HEK293 (cell line): ENCODE measurements at regions not wholly inside any gene's neighbourhood (a gene's known extent, or its start where the extent isn't known, plus 50 kb on each side); places are given as distances from the start of the nearest gene placed in this dataset.

Experiments
- CTCF ChIA-PET: fragments of 350-600 bp; formaldehyde crosslinking; extraction: SDS; loops from one replicate; lab custom pipeline; 2021; ENCODE audit warnings: antibody characterized with exemption; lab: Yijun Ruan, JAX
- POLR2A ChIA-PET: fragments of 300-600 bp; formaldehyde crosslinking; extraction: SDS; loops from one replicate; lab custom pipeline; 2020; ENCODE audit warnings: antibody characterized with exemption, inconsistent platforms; lab: Yijun Ruan, JAX
- H3K27ac ChIP-seq: fragments of 200-500 bp; sonication (Bioruptor generic); 2 replicates; pipeline ENCODE4 v1.5.1; 2014; ENCODE audit warnings: low read depth, low read length, control low read depth, inconsistent platforms; ENCODE audit errors: extremely low read depth
- H3K36me3 ChIP-seq, 2 experiments: fragments of 200-500 bp in 1 of 2; sonication (Bioruptor generic) in 1 of 2; 1 replicate in 1 of 2; 2 replicates in 1 of 2; pipeline ENCODE4 v1.5.1; 2014 to 2017; ENCODE audit warnings: inconsistent platforms in 2 of 2, low read length in 2 of 2; ENCODE audit not compliant: control insufficient read depth in 2 of 2, insufficient read depth in 1 of 2
- H3K4me1 ChIP-seq: fragments of 200-500 bp; sonication (Bioruptor generic); 2 replicates; pipeline ENCODE4 v1.5.1; 2014; ENCODE audit warnings: mild to moderate bottlenecking, low read length, inconsistent platforms; ENCODE audit not compliant: control insufficient read depth, insufficient read depth
- H3K4me3 ChIP-seq: 2 replicates; pipeline ENCODE4 v1.5.1; 2011; ENCODE audit warnings: low read depth, mild to moderate bottlenecking, control low read depth, low read length, moderate library complexity
- H3K9me3 ChIP-seq: fragments of 200-500 bp; sonication (Bioruptor generic); 2 replicates; pipeline ENCODE4 v1.5.1; 2014; ENCODE audit warnings: low read depth, low read length, inconsistent platforms; ENCODE audit not compliant: control insufficient read depth, insufficient read depth
- HOXA7 ChIP-seq: sonication (generic); formaldehyde crosslinking; IDR thresholded peaks from 2 replicates; pipeline ENCODE4 v1.8.1; 2022; ENCODE audit warnings: missing genetic modification reagents, borderline replicate concordance
- MYNN ChIP-seq: fragments of 450-650 bp; formaldehyde crosslinking; IDR thresholded peaks from 2 replicates; pipeline ENCODE4 v1.5.1; 2016; ENCODE audit warnings: missing biosample characterization, missing genetic modification characterization, borderline replicate concordance
- OVOL3 ChIP-seq: fragments of 450-650 bp; formaldehyde crosslinking; IDR thresholded peaks from 2 replicates; pipeline ENCODE4 v1.5.1; 2016; ENCODE audit warnings: missing biosample characterization, missing genetic modification characterization
- YY1 ChIP-seq: fragments of 450-650 bp; formaldehyde crosslinking; IDR thresholded peaks from 2 replicates; pipeline ENCODE4 v1.5.1; 2018; ENCODE audit warnings: missing biosample characterization, missing genetic modification characterization
- ZNF16 ChIP-seq: fragments of 450-650 bp; formaldehyde crosslinking; IDR thresholded peaks from 2 replicates; pipeline ENCODE4 v1.5.1; 2016; ENCODE audit warnings: low read depth, missing biosample characterization, missing genetic modification characterization
- ZNF175 ChIP-seq: fragments of 450-650 bp; formaldehyde crosslinking; IDR thresholded peaks from 2 replicates; pipeline ENCODE4 v1.5.1; 2016; ENCODE audit warnings: missing biosample characterization, missing genetic modification characterization
- ZNF2 ChIP-seq: fragments of 450-650 bp; formaldehyde crosslinking; IDR thresholded peaks from 2 replicates; pipeline ENCODE4 v1.5.1; 2016; ENCODE audit warnings: missing biosample characterization, missing genetic modification characterization
- ZNF302 ChIP-seq: fragments of 450-650 bp; formaldehyde crosslinking; IDR thresholded peaks from 2 replicates; pipeline ENCODE4 v1.5.1; 2016; ENCODE audit warnings: missing biosample characterization, missing genetic modification characterization, low read depth
- ZNF335 ChIP-seq: fragments of 450-650 bp; formaldehyde crosslinking; conservative IDR thresholded peaks from 2 replicates; pipeline ENCODE4 v1.5.1; 2016; ENCODE audit warnings: missing biosample characterization, missing genetic modification characterization
- ZNF521 ChIP-seq: fragments of 450-650 bp; formaldehyde crosslinking; IDR thresholded peaks from 2 replicates; pipeline ENCODE4 v1.5.1; 2017; ENCODE audit warnings: missing biosample characterization, mild to moderate bottlenecking, missing genetic modification characterization
- ZNF707 ChIP-seq: fragments of 450-650 bp; formaldehyde crosslinking; IDR thresholded peaks from 2 replicates; pipeline ENCODE4 v1.5.1; 2016; ENCODE audit warnings: missing biosample characterization, missing genetic modification characterization
- ZNF843 ChIP-seq: fragments of 450-650 bp; formaldehyde crosslinking; IDR thresholded peaks from 2 replicates; pipeline ENCODE4 v1.5.1; 2016; ENCODE audit warnings: missing biosample characterization, missing genetic modification characterization
- ZSCAN23 ChIP-seq: fragments of 450-650 bp; formaldehyde crosslinking; IDR thresholded peaks from 2 replicates; pipeline ENCODE4 v1.5.1; 2016; ENCODE audit warnings: missing biosample characterization, missing genetic modification characterization
- TF ChIP-seq, protein P1 (sequence below): fragments of 450-650 bp; formaldehyde crosslinking; IDR thresholded peaks from 2 replicates; pipeline ENCODE4 v1.5.1; 2016; ENCODE audit warnings: missing biosample characterization, missing genetic modification characterization
- TF ChIP-seq, protein P2 (sequence below): fragments of 450-650 bp; formaldehyde crosslinking; IDR thresholded peaks from 2 replicates; pipeline ENCODE4 v1.5.0; 2017; ENCODE audit warnings: missing biosample characterization, missing genetic modification characterization, borderline replicate concordance
- TF ChIP-seq, protein P3 (sequence below): fragments of 450-650 bp; formaldehyde crosslinking; IDR thresholded peaks from 2 replicates; pipeline ENCODE4 v1.5.1; 2016; ENCODE audit warnings: missing biosample characterization, missing genetic modification characterization
- TF ChIP-seq, protein P4 (sequence below): fragments of 450-650 bp; formaldehyde crosslinking; optimal IDR thresholded peaks from 2 replicates; pipeline ENCODE3; 2016; ENCODE audit warnings: missing biosample characterization, mild to moderate bottlenecking, missing genetic modification characterization
- TF ChIP-seq, protein P5 (sequence below): fragments of 450-650 bp; formaldehyde crosslinking; IDR thresholded peaks from 2 replicates; pipeline ENCODE4 v1.5.1; 2017; ENCODE audit warnings: missing biosample characterization, missing genetic modification characterization

DNA sequence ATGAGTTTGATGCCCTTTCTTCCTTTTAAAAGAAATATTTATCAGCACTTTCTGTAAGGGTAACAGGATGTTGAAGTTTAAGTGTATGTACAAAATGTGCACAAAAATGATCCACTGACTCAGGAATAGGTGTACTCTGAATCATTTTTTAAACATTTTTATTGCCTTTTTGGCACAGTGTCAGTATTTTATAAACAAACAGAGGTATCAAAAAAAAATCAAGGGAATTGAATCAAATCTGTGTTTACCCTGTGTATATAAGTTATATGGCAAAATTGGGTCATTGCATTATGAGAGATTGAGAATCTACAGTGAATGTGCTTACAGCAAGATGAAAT is 513.9 kb upstream of the NETO1 start:
- TF ChIP-seq ZSCAN23 (tag by site-specific recombination) (no peak), ZNF302 (tag by site-specific recombination) (no peak), ZNF521 (tag by site-specific recombination) (no peak), OVOL3 (tag by site-specific recombination) (no peak), ZNF707 (tag by site-specific recombination) (no peak), ZNF2 (tag by site-specific recombination) (no peak), HOXA7 (no peak), YY1 (no peak), ZNF335 (tag by site-specific recombination) (no peak), ZNF843 (no peak), ZNF175 (tag by site-specific recombination) (no peak), MYNN (tag by site-specific recombination) (no peak)
- TF ChIP-seq, protein P1, sequence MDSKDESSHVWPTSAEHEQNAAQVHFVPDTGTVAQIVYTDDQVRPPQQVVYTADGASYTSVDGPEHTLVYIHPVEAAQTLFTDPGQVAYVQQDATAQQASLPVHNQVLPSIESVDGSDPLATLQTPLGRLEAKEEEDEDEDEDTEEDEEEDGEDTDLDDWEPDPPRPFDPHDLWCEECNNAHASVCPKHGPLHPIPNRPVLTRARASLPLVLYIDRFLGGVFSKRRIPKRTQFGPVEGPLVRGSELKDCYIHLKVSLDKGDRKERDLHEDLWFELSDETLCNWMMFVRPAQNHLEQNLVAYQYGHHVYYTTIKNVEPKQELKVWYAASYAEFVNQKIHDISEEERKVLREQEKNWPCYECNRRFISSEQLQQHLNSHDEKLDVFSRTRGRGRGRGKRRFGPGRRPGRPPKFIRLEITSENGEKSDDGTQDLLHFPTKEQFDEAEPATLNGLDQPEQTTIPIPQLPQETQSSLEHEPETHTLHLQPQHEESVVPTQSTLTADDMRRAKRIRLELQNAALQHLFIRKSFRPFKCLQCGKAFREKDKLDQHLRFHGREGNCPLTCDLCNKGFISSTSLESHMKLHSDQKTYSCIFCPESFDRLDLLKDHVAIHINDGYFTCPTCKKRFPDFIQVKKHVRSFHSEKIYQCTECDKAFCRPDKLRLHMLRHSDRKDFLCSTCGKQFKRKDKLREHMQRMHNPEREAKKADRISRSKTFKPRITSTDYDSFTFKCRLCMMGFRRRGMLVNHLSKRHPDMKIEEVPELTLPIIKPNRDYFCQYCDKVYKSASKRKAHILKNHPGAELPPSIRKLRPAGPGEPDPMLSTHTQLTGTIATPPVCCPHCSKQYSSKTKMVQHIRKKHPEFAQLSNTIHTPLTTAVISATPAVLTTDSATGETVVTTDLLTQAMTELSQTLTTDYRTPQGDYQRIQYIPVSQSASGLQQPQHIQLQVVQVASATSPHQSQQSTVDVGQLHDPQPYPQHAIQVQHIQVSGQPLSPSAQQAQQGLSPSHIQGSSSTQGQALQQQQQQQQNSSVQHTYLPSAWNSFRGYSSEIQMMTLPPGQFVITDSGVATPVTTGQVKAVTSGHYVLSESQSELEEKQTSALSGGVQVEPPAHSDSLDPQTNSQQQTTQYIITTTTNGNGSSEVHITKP: no peak
- TF ChIP-seq, protein P2, sequence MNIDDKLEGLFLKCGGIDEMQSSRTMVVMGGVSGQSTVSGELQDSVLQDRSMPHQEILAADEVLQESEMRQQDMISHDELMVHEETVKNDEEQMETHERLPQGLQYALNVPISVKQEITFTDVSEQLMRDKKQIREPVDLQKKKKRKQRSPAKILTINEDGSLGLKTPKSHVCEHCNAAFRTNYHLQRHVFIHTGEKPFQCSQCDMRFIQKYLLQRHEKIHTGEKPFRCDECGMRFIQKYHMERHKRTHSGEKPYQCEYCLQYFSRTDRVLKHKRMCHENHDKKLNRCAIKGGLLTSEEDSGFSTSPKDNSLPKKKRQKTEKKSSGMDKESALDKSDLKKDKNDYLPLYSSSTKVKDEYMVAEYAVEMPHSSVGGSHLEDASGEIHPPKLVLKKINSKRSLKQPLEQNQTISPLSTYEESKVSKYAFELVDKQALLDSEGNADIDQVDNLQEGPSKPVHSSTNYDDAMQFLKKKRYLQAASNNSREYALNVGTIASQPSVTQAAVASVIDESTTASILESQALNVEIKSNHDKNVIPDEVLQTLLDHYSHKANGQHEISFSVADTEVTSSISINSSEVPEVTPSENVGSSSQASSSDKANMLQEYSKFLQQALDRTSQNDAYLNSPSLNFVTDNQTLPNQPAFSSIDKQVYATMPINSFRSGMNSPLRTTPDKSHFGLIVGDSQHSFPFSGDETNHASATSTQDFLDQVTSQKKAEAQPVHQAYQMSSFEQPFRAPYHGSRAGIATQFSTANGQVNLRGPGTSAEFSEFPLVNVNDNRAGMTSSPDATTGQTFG: no peak
- TF ChIP-seq, all 188 proteins: peak for 0
- CTCF ChIA-PET: no interaction called here
- H3K27ac ChIP-seq: no peak overlapping the region
- POLR2A ChIA-PET: interaction anchor here (0.7 kb wide), 1 partner anchor 13 kb away, joined by 3 read pairs; no protein-coding TSS in a partner anchor
- no peaks in the 10 kb centered on the region for H3K9me3 ChIP-seq
- no peaks in the 10 kb centered on the region for H3K36me3 ChIP-seq
- no peak overlapping the region for H3K4me3 ChIP-seq
- no peaks in the 10 kb centered on the region for H3K4me1 ChIP-seq

DNA sequence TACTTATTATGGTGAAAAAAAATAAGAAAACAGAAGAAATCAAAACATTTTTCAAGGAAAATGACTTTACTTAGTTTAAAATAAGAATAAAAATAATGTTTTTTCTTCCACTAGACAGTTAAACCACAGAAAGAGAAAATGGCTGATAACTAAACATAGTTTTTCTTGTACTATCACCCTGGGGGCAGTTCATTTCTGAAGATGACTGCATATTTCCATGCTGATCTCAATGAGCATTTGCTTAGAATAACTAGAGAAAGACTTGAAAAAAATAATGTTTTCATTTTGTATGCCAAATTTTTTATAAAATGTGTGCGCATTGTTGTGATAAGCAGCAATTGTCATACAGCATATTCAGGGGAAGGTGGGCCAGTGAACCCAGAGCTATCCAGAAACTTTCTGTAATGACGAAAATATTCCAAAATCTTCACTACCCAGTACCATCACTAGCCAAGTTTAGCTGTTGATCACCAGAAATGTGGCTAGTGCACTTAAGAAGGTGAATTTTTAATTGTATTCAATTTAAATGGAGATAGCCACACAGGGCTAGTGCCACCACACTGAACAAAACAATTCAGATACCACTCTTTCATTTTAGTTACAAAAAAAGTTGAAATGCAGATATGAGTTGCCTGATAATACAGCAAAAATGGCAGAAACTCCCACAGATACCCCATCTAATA is 513.4 kb upstream of the NETO1 start:
- POLR2A ChIA-PET: interaction anchor here (0.7 kb wide), 1 partner anchor 12 kb away, joined by 3 read pairs; no protein-coding TSS in a partner anchor
- Histone ChIP-seq H3K4me1 (no peaks in the 10 kb centered on the region), H3K9me3 (no peaks in the 10 kb centered on the region), H3K4me3 (no peak overlapping the region), H3K27ac (no peak overlapping the region), H3K36me3 (no peaks in the 10 kb centered on the region)
- CTCF ChIA-PET: no interaction called here
- TF ChIP-seq, protein P3, sequence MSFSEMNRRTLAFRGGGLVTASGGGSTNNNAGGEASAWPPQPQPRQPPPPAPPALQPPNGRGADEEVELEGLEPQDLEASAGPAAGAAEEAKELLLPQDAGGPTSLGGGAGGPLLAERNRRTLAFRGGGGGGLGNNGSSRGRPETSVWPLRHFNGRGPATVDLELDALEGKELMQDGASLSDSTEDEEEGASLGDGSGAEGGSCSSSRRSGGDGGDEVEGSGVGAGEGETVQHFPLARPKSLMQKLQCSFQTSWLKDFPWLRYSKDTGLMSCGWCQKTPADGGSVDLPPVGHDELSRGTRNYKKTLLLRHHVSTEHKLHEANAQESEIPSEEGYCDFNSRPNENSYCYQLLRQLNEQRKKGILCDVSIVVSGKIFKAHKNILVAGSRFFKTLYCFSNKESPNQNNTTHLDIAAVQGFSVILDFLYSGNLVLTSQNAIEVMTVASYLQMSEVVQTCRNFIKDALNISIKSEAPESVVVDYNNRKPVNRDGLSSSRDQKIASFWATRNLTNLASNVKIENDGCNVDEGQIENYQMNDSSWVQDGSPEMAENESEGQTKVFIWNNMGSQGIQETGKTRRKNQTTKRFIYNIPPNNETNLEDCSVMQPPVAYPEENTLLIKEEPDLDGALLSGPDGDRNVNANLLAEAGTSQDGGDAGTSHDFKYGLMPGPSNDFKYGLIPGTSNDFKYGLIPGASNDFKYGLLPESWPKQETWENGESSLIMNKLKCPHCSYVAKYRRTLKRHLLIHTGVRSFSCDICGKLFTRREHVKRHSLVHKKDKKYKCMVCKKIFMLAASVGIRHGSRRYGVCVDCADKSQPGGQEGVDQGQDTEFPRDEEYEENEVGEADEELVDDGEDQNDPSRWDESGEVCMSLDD (tag by site-specific recombination): no peak
- TF ChIP-seq, protein P4, sequence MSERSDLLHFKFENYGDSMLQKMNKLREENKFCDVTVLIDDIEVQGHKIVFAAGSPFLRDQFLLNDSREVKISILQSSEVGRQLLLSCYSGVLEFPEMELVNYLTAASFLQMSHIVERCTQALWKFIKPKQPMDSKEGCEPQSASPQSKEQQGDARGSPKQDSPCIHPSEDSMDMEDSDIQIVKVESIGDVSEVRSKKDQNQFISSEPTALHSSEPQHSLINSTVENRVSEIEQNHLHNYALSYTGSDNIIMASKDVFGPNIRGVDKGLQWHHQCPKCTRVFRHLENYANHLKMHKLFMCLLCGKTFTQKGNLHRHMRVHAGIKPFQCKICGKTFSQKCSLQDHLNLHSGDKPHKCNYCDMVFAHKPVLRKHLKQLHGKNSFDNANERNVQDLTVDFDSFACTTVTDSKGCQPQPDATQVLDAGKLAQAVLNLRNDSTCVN (tag by site-specific recombination): no peak
- no peak for TF ChIP-seq ZNF16 (tag by site-specific recombination)
- TF ChIP-seq, protein P5, sequence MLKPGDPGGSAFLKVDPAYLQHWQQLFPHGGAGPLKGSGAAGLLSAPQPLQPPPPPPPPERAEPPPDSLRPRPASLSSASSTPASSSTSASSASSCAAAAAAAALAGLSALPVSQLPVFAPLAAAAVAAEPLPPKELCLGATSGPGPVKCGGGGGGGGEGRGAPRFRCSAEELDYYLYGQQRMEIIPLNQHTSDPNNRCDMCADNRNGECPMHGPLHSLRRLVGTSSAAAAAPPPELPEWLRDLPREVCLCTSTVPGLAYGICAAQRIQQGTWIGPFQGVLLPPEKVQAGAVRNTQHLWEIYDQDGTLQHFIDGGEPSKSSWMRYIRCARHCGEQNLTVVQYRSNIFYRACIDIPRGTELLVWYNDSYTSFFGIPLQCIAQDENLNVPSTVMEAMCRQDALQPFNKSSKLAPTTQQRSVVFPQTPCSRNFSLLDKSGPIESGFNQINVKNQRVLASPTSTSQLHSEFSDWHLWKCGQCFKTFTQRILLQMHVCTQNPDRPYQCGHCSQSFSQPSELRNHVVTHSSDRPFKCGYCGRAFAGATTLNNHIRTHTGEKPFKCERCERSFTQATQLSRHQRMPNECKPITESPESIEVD (tag by site-specific recombination): no peak
